Heart right ventricle (tissue), 16 donors: ENCODE measurements at regions not wholly inside any gene's neighbourhood (a gene's known extent, or its start where the extent isn't known, plus 50 kb on each side); places are given as distances from the start of the nearest gene placed in this dataset.
A peak's percentile ranks its signal among the peaks of the same experiment; 100 is the strongest.

Experiments
- ATAC-seq, 8 donors: fragments of 200-7000 bp; cut with Tn5 transposase; one replicate each; pipeline ENCODE4 v1.9.1; 2020; ENCODE audit warnings: mild to moderate bottlenecking in 8 of 8, moderate library complexity in 8 of 8, moderate number of reproducible peaks in 1 of 8
- DNase-seq, 2 donors: peaks; one replicate each; pipeline ENCODE4 v3.0.0-alpha.2; 2020
- H3K27ac ChIP-seq, 10 donors: fragments of 200-600 bp; sonication (generic) in 2 of 10; one replicate each; pipeline versions ENCODE4 v1.5.0 to v1.8.0; 2020 to 2022; ENCODE audit warnings: mild to moderate bottlenecking in 3 of 10
- H3K27me3 ChIP-seq, 7 donors: fragments of 200-600 bp; one replicate each; pipeline ENCODE4 v1.8.0; 2021 to 2022; ENCODE audit warnings: mild to moderate bottlenecking in 2 of 7
- H3K36me3 ChIP-seq, 9 donors: fragments of 200-600 bp; sonication (generic) in 1 of 9; one replicate each; pipeline versions ENCODE4 v1.5.0 to v1.8.0; 2020 to 2022; ENCODE audit warnings: mild to moderate bottlenecking in 2 of 9
- H3K4me1 ChIP-seq, 9 donors: fragments of 200-600 bp; sonication (generic) in 1 of 9; one replicate each; pipeline versions ENCODE4 v1.5.0 to v1.8.0; 2020 to 2022; ENCODE audit warnings: mild to moderate bottlenecking in 4 of 9
- H3K4me3 ChIP-seq, 10 donors: fragments of 200-600 bp; sonication (generic) in 2 of 10; one replicate each; pipeline versions ENCODE4 v1.5.0 to v1.8.0; 2020 to 2022; ENCODE audit warnings: mild to moderate bottlenecking in 7 of 10, moderate library complexity in 2 of 10
- H3K9me3 ChIP-seq, 11 donors: fragments of 200-600 bp in 10 of 11; sonication (generic) in 2 of 11; one replicate each; pipeline versions ENCODE4 v1.5.0 to v1.8.0; 2013 to 2022; ENCODE audit warnings: mild to moderate bottlenecking in 2 of 11, control low read depth in 1 of 11, moderate library complexity in 1 of 11
- CTCF ChIP-seq, 9 donors: fragments of 200-600 bp; sonication (generic) in 2 of 9; IDR thresholded peaks; one replicate each; pipeline versions ENCODE4 v1.5.0 to v1.8.0; 2021 to 2022; ENCODE audit warnings: antibody characterized with exemption in 9 of 9, mild to moderate bottlenecking in 5 of 9, moderate library complexity in 1 of 9
- WGBS, 2 donors: extraction: QIAGEN DNeasy Blood & Tissue Kit; methylation state at CpG; one replicate each; pipeline ENCODE4 v1.1.7; 2013; ENCODE audit warnings: inconsistent platforms in 1 of 2; 5-methylcytosine and 5-hydroxymethylcytosine counted together
- intact Hi-C, 10 donors: fragments of 100-400 bp; cut with DNase I; formaldehyde crosslinking; loops; one replicate each; pipeline versions ENCODE4 v1.11.1 to v1.14.2; 2022
- donor health status: Arrhythmogenic right ventricular cardiomyopathy.
- donor health status: ischemic (EF 13 %, LVEDD 7.1; RV severe dilation, severe dysfunction).
- donor health status: healthy with polysubstance abuse.
- donor health status: DM: no; HTN: yes; CAD: no.
- donor health status: DM: no; HTN: no; CAD: no.
- donor health status: ischemic (EF 25% LVEDD 6.9; RV normal size, moderate dysfunction).
- donor health status: ischemic (EF 25% LVEDD 5.7; RV mildly dilated, moderate dysfunction).
- donor health status: healthy.
- donor health status: DM: yes; HTN: yes; CAD: no.
- donor health status: Ischemic cardiomyopathy.
- donor health status: ischemic (EF 35%, LVEDD 5.7; RV mildly dilated, moderate dysfunction).
- donor health status: nonischemic (EF 11% LVEDD 7.7; RV severe dilation, severe dysfunction).
- donor health status: DM: yes; HTN: yes; CAD: no.
- donor health status: PGD.
- donor health status: ischemic (EF 29% LVEDD 5.4; RV normal size, mild dysfunction).
- donor health status: nonischemic (EF 23%, LVEDD 6.1; RV moderate dilation, normal function).

GRCh38 chr22:27210111-27210730, 552.8 kb downstream of the MIAT start:
- peaks cover 0 to 35% (median 27%) of the 10 kb centered on the region in 9 donors for H3K4me1 ChIP-seq
- ATAC-seq, result no peak
- intact Hi-C loops, result loop anchor here in 1 of 10 donors (10.0 kb wide), 1 partner anchor 305 kb away; no protein-coding TSS in a partner anchor

DNA sequence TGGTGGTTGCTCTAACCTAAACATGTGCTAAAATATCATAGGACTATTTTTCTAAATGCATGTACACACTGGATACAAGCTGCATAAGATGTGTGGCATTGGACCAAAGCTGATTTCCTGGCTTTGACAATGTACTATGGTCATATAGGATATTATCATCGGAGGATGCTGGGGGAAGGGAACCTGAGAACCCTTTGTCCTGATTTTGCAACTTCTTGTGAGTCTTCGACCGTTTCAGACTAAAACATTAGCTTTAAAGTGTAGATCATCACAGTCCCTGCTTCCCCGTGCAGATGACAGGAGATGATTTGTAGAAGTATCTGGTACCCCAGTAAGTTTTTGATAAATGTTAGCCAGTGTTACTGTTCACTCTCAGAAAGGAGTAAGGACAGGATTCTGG, 554.7 kb downstream of the MIAT start:
- Histone ChIP-seq H3K4me3 (no peak overlapping the region), H3K4me1 (peaks cover 0 to 37% (median 27%) of the 10 kb centered on the region in 9 donors), H3K27ac (peak overlapping the region in 7 of 10 donors; percentile 22 to 86 (median 55)), H3K9me3 (peaks cover 0 to 10% (median 0%) of the 10 kb centered on the region in 11 donors), H3K36me3 (no peaks in the 10 kb centered on the region), H3K27me3 (peaks cover 0 to 35% (median 29%) of the 10 kb centered on the region in 7 donors)
- DNase-seq (no peak), ATAC-seq (no peak)
- intact Hi-C loops, result loop anchor here in 1 of 10 donors (10.0 kb wide), 1 partner anchor 303 kb away; no protein-coding TSS in a partner anchor
- 43 to 47% methylated on average over 4 of the region's 4 CpGs for WGBS, 2 donors
- no peak for TF ChIP-seq CTCF (IDR thresholded peaks at IDR 0.05)

More at GRCh38 chr22:27210111-27210730, 552.8 kb downstream of the MIAT start:
- H3K9me3 ChIP-seq, result peaks cover 0 to 10% (median 0%) of the 10 kb centered on the region in 11 donors
- 63 to 74% methylated on average over 10 of the region's 10 CpGs for WGBS, 2 donors
- no peak for DNase-seq
- TF ChIP-seq CTCF (IDR thresholded peaks at IDR 0.05), result no peak
- H3K27me3 ChIP-seq, result peaks cover 0 to 48% (median 29%) of the 10 kb centered on the region in 7 donors
- H3K27ac ChIP-seq, result no peak overlapping the region
- H3K36me3 ChIP-seq, result no peaks in the 10 kb centered on the region
- H3K4me3 ChIP-seq, result no peak overlapping the region

- no peak overlapping the region for H3K4me3 ChIP-seq
- DNase-seq, result peak; percentile 16 to 80
- 11 to 18% methylated on average over 14 of the region's 14 CpGs for WGBS, 2 donors
These were observed 555.3 kb downstream of the MIAT start for GRCh38 chr22:27212617-27213177.

More at GRCh38 chr22:27212617-27213177, 555.3 kb downstream of the MIAT start:
- intact Hi-C loops, result loop anchor here in 1 of 10 donors (10.0 kb wide), 1 partner anchor 302 kb away; no protein-coding TSS in a partner anchor
- Histone ChIP-seq H3K27me3 (peaks cover 0 to 34% (median 28%) of the 10 kb centered on the region in 7 donors), H3K27ac (peak overlapping the region; percentile 27 to 86 (median 75)), H3K36me3 (no peaks in the 10 kb centered on the region), H3K4me1 (peaks cover 0 to 39% (median 27%) of the 10 kb centered on the region in 9 donors), H3K9me3 (peaks cover 0 to 10% (median 0%) of the 10 kb centered on the region in 11 donors)
- ATAC-seq, result peak; percentile 67 to 87 (median 84)
- TF ChIP-seq CTCF (IDR thresholded peaks at IDR 0.05), result no peak
